Astrocyte of the cerebellum (primary cell): ENCODE measurements at regions not wholly inside any gene's neighbourhood (a gene's known extent, or its start where the extent isn't known, plus 50 kb on each side); places are given as distances from the start of the nearest gene placed in this dataset.
"Not testable (repeated sequence)": the region's sequence is repeated elsewhere in the genome, so short reads cannot be mapped to it uniquely, and the experiment has no call there.

Source experiments
- DNase-seq: peaks from one replicate; pipeline ENCODE4 v3.0.0-alpha.2; 2011; ENCODE audit warnings: low read depth
- H3K4me3 ChIP-seq: 2 replicates; pipeline ENCODE4 v1.5.1; 2011; ENCODE audit warnings: mild to moderate bottlenecking, low read depth, low read length, moderate library complexity
- CTCF ChIP-seq: IDR thresholded peaks from 2 replicates; pipeline ENCODE4 v1.5.1; 2012; ENCODE audit warnings: low read length, low read depth, moderate library complexity, mild to moderate bottlenecking; ENCODE audit errors: missing control alignments
- in situ Hi-C: cut with HindIII; loops from 2 replicates; pipeline ENCODE4 v1.10.0; 2017; ENCODE audit warnings: low sequenced_read_pairs

- in situ Hi-C loops = no loop called here
- no peak for DNase-seq
- H3K4me3 ChIP-seq = no peak overlapping the region
- TF ChIP-seq CTCF = no peak
Observed at GRCh38 chr1:194624833-194625232, 1438.4 kb upstream of the B3GALT2 start.

GRCh38 chr1:194618101-194618500 lies 1431.7 kb upstream of the B3GALT2 start:
- no peak overlapping the region for H3K4me3 ChIP-seq
- in situ Hi-C loops = no loop called here
- no peak for TF ChIP-seq CTCF
- DNase-seq = no peak

GRCh38 chr1:194617272-194617671 lies 1430.9 kb upstream of the B3GALT2 start:
- DNase-seq, in situ Hi-C loops, H3K4me3 ChIP-seq: not testable (repeated sequence)

- no peak for TF ChIP-seq CTCF
- in situ Hi-C loops = no loop called here
- no peak overlapping the region for H3K4me3 ChIP-seq
- no peak for DNase-seq
Observed at GRCh38 chr1:194616835-194617234, 1430.4 kb upstream of the B3GALT2 start.

- no peak overlapping the region for H3K4me3 ChIP-seq
- no peak for DNase-seq
- in situ Hi-C loops = no loop called here
- TF ChIP-seq CTCF = no peak
Observed at GRCh38 chr1:194602184-194602583, 1415.8 kb upstream of the B3GALT2 start.

GRCh38 chr1:194600716-194601115 lies 1414.3 kb upstream of the B3GALT2 start:
- in situ Hi-C loops = no loop called here
- H3K4me3 ChIP-seq = no peak overlapping the region

GRCh38 chr1:194598098-194598497 lies 1411.7 kb upstream of the B3GALT2 start:
- DNase-seq = no peak
- in situ Hi-C loops = no loop called here
- TF ChIP-seq CTCF = no peak
- no peak overlapping the region for H3K4me3 ChIP-seq

More at GRCh38 chr1:194600716-194601115, 1414.3 kb upstream of the B3GALT2 start:
- no peak for DNase-seq
- no peak for TF ChIP-seq CTCF
